ENCODE measurements at regions not wholly inside any gene's neighbourhood (a gene's known extent, or its start where the extent isn't known, plus 50 kb on each side); places are given as distances from the start of the nearest gene placed in this dataset.

DNA sequence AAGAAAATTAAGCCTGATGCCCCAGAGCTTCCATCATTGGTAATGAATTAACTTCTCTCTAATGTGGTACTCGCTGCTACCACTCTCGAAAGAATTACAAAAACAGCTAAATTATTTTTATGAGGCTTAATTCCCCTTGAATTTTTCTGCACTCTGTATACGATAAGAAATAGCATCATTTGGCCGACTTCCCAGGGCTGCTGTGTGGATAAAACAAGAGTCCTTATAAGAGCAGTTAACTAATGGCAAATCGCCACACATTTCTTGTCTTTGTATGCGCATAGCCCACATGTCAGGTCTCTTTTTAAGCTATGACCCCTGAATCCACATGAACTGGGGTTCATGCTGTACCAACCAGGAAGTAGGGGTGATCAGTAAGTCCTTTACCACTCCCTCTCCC lies 668.4 kb downstream of the TMEM182 start (continued):
- TF ChIP-seq, protein P1, sequence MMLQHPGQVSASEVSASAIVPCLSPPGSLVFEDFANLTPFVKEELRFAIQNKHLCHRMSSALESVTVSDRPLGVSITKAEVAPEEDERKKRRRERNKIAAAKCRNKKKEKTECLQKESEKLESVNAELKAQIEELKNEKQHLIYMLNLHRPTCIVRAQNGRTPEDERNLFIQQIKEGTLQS (IDR thresholded peaks at IDR 0.05), result no peak
- TF ChIP-seq JUND (IDR thresholded peaks at IDR 0.05) (no peak), YY1 (IDR thresholded peaks at IDR 0.05) (no peak), HNF4A (conservative IDR thresholded peaks at IDR 0.05) (no peak)

DNA sequence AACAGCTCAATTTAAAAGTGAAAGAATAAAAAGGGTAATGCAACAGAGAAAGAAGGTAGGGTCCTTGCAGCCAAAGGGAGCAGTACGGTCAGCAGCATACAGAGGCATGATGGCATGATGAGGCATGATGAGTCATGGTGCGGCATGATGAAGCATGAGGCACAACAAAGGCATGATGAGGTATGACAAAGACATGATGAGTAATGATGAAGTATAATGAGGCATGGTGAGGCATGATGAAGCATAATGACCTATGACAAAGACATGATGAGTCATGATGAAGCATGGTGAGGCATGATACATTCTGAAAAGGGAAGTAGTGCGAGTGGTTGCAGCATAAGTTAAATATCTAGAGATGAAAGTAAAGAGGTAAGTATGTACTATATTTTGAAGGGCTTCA lies 673.2 kb downstream of the TMEM182 start:
- no peak for DNase-seq (ENCODE audit: low spot score)
- TF ChIP-seq, protein P2, sequence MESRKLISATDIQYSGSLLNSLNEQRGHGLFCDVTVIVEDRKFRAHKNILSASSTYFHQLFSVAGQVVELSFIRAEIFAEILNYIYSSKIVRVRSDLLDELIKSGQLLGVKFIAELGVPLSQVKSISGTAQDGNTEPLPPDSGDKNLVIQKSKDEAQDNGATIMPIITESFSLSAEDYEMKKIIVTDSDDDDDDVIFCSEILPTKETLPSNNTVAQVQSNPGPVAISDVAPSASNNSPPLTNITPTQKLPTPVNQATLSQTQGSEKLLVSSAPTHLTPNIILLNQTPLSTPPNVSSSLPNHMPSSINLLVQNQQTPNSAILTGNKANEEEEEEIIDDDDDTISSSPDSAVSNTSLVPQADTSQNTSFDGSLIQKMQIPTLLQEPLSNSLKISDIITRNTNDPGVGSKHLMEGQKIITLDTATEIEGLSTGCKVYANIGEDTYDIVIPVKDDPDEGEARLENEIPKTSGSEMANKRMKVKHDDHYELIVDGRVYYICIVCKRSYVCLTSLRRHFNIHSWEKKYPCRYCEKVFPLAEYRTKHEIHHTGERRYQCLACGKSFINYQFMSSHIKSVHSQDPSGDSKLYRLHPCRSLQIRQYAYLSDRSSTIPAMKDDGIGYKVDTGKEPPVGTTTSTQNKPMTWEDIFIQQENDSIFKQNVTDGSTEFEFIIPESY (IDR thresholded peaks at IDR 0.05), result no peak
- TF ChIP-seq NR2F2 (IDR thresholded peaks at IDR 0.05), result no peak
- TF ChIP-seq, protein P3, sequence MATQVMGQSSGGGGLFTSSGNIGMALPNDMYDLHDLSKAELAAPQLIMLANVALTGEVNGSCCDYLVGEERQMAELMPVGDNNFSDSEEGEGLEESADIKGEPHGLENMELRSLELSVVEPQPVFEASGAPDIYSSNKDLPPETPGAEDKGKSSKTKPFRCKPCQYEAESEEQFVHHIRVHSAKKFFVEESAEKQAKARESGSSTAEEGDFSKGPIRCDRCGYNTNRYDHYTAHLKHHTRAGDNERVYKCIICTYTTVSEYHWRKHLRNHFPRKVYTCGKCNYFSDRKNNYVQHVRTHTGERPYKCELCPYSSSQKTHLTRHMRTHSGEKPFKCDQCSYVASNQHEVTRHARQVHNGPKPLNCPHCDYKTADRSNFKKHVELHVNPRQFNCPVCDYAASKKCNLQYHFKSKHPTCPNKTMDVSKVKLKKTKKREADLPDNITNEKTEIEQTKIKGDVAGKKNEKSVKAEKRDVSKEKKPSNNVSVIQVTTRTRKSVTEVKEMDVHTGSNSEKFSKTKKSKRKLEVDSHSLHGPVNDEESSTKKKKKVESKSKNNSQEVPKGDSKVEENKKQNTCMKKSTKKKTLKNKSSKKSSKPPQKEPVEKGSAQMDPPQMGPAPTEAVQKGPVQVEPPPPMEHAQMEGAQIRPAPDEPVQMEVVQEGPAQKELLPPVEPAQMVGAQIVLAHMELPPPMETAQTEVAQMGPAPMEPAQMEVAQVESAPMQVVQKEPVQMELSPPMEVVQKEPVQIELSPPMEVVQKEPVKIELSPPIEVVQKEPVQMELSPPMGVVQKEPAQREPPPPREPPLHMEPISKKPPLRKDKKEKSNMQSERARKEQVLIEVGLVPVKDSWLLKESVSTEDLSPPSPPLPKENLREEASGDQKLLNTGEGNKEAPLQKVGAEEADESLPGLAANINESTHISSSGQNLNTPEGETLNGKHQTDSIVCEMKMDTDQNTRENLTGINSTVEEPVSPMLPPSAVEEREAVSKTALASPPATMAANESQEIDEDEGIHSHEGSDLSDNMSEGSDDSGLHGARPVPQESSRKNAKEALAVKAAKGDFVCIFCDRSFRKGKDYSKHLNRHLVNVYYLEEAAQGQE (IDR thresholded peaks at IDR 0.05), result no peak
- no peak for TF ChIP-seq HNF4G (IDR thresholded peaks at IDR 0.05)
- TF ChIP-seq, protein P1 (IDR thresholded peaks at IDR 0.05), result no peak
- WGBS, result 82% methylated on average over 3 of the region's 3 CpGs
- Histone ChIP-seq H3K9me3 (ENCODE audit: control insufficient read depth in 4 of 4, low read length in 3 of 4) (no peaks in the 10 kb centered on the region), H3K27ac (ENCODE audit: low read depth in 1 of 2, low read length in 2 of 2) (no peak overlapping the region), H3K4me1 (ENCODE audit: control insufficient read depth in 4 of 4, insufficient read depth in 4 of 4, low read length in 3 of 4) (no peaks in the 10 kb centered on the region), H3K36me3 (ENCODE audit: control insufficient read depth in 4 of 4, insufficient read depth in 3 of 4, low read depth in 1 of 4, low read length in 3 of 4) (no peaks in the 10 kb centered on the region), H3K27me3 (ENCODE audit: control insufficient read depth in 4 of 4, insufficient read depth in 4 of 4, low read length in 3 of 4) (no peaks in the 10 kb centered on the region), H3K4me3 (ENCODE audit: low read depth in 1 of 3, low read length in 3 of 3) (no peak overlapping the region), H3K9ac (ENCODE audit: low read depth in 1 of 2, low read length in 2 of 2) (no peak overlapping the region)

DNA sequence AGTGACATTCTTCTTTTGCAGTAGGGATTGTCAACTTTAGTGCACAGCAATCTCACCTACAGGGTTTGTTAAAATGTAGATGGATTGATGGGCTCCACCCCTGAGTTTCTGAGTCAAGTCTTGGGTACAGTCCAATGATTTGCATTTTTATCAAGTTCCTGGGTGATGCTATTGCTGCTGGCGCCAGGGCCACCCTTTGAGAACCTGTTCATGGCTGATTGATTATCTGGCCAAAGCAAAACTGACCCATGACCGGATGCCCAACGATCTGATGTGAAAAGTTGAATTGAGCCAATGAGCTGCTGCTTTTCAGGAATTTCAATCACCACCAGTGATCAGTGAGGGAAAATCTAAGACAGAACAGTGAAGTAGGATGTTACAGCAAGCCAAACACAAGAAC lies 675.3 kb downstream of the TMEM182 start:
- no peak overlapping the region for H3K27ac ChIP-seq (ENCODE audit: low read depth in 1 of 2, low read length in 2 of 2)
- H3K4me1 ChIP-seq (ENCODE audit: control insufficient read depth in 4 of 4, insufficient read depth in 4 of 4, low read length in 3 of 4), result no peaks in the 10 kb centered on the region
- no peak for DNase-seq (ENCODE audit: low spot score)
- no peaks in the 10 kb centered on the region for H3K9me3 ChIP-seq (ENCODE audit: control insufficient read depth in 4 of 4, low read length in 3 of 4)
- no peak overlapping the region for H3K4me3 ChIP-seq (ENCODE audit: low read depth in 1 of 3, low read length in 3 of 3)
- WGBS, result 63% methylated on average over 3 of the region's 3 CpGs
- TF ChIP-seq, protein P3 (IDR thresholded peaks at IDR 0.05), result no peak
- TF ChIP-seq, protein P2 (IDR thresholded peaks at IDR 0.05), result no peak
- TF ChIP-seq SP1 (IDR thresholded peaks at IDR 0.05) (no peak), GABPA (IDR thresholded peaks at IDR 0.05 in 1 of 2, conservative IDR thresholded peaks at IDR 0.05 in 1 of 2) (no peak)
- TF ChIP-seq, protein P1 (IDR thresholded peaks at IDR 0.05), result no peak
- no peak overlapping the region for H3K9ac ChIP-seq (ENCODE audit: low read depth in 1 of 2, low read length in 2 of 2)
- no peaks in the 10 kb centered on the region for H3K36me3 ChIP-seq (ENCODE audit: control insufficient read depth in 4 of 4, insufficient read depth in 3 of 4, low read depth in 1 of 4, low read length in 3 of 4)
- no peaks in the 10 kb centered on the region for H3K27me3 ChIP-seq (ENCODE audit: control insufficient read depth in 4 of 4, insufficient read depth in 4 of 4, low read length in 3 of 4)
